ENCODE measurements at regions not wholly inside any gene's neighbourhood (a gene's known extent, or its start where the extent isn't known, plus 50 kb on each side); places are given as distances from the start of the nearest gene placed in this dataset.
A peak's percentile ranks its signal among the peaks of the same experiment; 100 is the strongest.

DNA sequence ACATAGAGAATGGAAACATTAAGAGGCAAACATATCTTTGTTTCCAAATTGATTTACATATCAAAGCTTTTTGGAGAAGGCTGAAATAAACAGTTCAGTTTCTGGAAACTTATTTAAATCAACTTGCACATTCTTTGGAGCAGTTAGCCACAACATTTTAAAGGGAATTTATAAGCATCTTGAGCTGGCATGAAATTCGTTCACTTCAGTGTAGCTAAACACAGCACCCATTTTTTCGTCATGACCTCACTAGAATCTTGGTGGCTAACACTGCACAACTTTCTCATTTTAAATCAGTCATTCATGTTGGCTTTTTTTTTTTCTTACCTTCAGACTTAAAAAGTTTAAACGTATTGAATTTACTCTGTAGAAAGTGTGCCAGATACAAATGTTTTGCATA, 1139.9 kb upstream of the FLRT2 start:
- H3K9me3 ChIP-seq (ENCODE audit: control insufficient read depth in 2 of 3, insufficient read depth in 1 of 3, low read length in 3 of 3) = no peaks in the 10 kb centered on the region
- DNase-seq (peak in 1 of 5 donors; percentile 2), FAIRE-seq (no peak)
- no peaks in the 10 kb centered on the region for H3K27me3 ChIP-seq (ENCODE audit: control insufficient read depth, insufficient read depth, low read length)
- no peaks in the 10 kb centered on the region for H3K4me1 ChIP-seq (ENCODE audit: control insufficient read depth in 2 of 3, insufficient read depth in 2 of 3, low read depth in 1 of 3, low read length in 3 of 3)
- no peak overlapping the region for H3K9ac ChIP-seq (ENCODE audit: low read length in 3 of 3)
- intact Hi-C loops (cut with DNase I) = no loop called here
- no peak overlapping the region for H3K4me3 ChIP-seq (ENCODE audit: low read length in 3 of 3)
- TF ChIP-seq, protein P1, sequence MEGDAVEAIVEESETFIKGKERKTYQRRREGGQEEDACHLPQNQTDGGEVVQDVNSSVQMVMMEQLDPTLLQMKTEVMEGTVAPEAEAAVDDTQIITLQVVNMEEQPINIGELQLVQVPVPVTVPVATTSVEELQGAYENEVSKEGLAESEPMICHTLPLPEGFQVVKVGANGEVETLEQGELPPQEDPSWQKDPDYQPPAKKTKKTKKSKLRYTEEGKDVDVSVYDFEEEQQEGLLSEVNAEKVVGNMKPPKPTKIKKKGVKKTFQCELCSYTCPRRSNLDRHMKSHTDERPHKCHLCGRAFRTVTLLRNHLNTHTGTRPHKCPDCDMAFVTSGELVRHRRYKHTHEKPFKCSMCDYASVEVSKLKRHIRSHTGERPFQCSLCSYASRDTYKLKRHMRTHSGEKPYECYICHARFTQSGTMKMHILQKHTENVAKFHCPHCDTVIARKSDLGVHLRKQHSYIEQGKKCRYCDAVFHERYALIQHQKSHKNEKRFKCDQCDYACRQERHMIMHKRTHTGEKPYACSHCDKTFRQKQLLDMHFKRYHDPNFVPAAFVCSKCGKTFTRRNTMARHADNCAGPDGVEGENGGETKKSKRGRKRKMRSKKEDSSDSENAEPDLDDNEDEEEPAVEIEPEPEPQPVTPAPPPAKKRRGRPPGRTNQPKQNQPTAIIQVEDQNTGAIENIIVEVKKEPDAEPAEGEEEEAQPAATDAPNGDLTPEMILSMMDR (IDR thresholded peaks at IDR 0.05; ENCODE audit: borderline replicate concordance, extremely low read depth, insufficient read depth) = no peak
- H3K27ac ChIP-seq (ENCODE audit: low read depth in 2 of 2, low read length in 2 of 2) = no peak overlapping the region
- no peaks in the 10 kb centered on the region for H3K36me3 ChIP-seq (ENCODE audit: control insufficient read depth in 2 of 3, insufficient read depth in 3 of 3, low read length in 3 of 3)

DNA sequence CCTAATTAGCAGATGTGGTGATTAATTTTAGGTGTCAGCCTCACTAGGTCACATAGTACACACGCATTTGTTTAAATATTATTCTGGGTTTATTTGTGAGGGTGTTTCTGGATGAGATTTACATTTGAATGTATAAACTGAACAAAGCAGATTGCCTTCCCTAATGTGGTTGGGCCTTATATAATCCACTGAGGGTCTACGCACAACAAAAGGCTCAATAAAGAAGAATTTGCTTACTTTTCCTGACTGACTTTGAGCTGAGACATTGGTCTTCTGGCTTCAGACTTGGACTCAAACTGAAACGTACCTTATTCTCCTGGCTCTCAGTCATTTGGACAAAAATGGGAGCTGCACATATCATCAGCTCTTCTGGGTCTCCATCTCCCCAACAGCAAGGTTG, 1132.3 kb upstream of the FLRT2 start:
- FAIRE-seq = no peak
- H3K27ac ChIP-seq (ENCODE audit: low read depth in 2 of 2, low read length in 2 of 2) = no peak overlapping the region
- no peaks in the 10 kb centered on the region for H3K36me3 ChIP-seq (ENCODE audit: control insufficient read depth in 2 of 3, insufficient read depth in 3 of 3, low read length in 3 of 3)
- intact Hi-C loops (cut with DNase I) = no loop called here
- H3K27me3 ChIP-seq (ENCODE audit: control insufficient read depth, insufficient read depth, low read length) = no peaks in the 10 kb centered on the region
- TF ChIP-seq, protein P1 (IDR thresholded peaks at IDR 0.05; ENCODE audit: borderline replicate concordance, extremely low read depth, insufficient read depth) = no peak
- H3K4me1 ChIP-seq (ENCODE audit: control insufficient read depth in 2 of 3, insufficient read depth in 2 of 3, low read depth in 1 of 3, low read length in 3 of 3) = no peaks in the 10 kb centered on the region
- no peak overlapping the region for H3K9ac ChIP-seq (ENCODE audit: low read length in 3 of 3)
- H3K9me3 ChIP-seq (ENCODE audit: control insufficient read depth in 2 of 3, insufficient read depth in 1 of 3, low read length in 3 of 3) = no peaks in the 10 kb centered on the region
- no peak overlapping the region for H3K4me3 ChIP-seq (ENCODE audit: low read length in 3 of 3)
- DNase-seq = no peak

DNA sequence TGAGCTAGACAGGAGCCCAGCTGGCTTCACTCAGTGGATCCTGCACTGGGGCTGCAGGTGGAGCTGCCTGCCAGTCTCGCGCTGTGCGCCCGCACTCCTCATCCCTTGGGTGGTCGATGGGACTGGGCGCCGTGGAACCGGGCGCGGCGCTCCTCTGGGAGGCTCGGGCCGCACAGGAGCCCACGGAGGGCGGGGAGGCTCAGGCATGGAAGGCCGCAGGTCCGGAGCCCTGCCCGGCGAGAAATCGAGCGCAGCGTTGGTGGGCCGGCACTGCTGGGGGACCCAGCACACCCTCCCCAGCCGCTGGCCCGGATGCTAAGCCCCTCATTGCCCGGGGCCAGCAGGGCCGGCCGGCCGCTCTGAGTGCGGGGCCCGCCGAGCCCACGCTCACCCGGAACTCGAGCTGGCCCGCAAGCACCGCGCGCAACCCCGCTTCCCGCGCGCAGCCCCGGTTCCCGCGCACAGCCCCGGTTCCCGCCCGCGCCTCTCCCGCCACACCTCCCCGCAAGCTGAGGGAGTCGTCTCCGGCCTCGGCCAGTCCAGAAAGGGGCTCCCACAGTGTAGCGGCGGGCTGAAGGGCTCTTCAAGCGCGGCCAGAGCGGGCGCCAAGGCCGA, 1130.5 kb upstream of the FLRT2 start:
- Histone ChIP-seq H3K27ac (ENCODE audit: low read depth in 2 of 2, low read length in 2 of 2) (no peak overlapping the region), H3K36me3 (ENCODE audit: control insufficient read depth in 2 of 3, insufficient read depth in 3 of 3, low read length in 3 of 3) (no peaks in the 10 kb centered on the region), H3K9ac (ENCODE audit: low read length in 3 of 3) (no peak overlapping the region), H3K4me3 (ENCODE audit: low read length in 3 of 3) (no peak overlapping the region), H3K27me3 (ENCODE audit: control insufficient read depth, insufficient read depth, low read length) (no peaks in the 10 kb centered on the region), H3K4me1 (ENCODE audit: control insufficient read depth in 2 of 3, insufficient read depth in 2 of 3, low read depth in 1 of 3, low read length in 3 of 3) (peaks cover 0 to 5% (median 2%) of the 10 kb centered on the region in 3 donors), H3K9me3 (ENCODE audit: control insufficient read depth in 2 of 3, insufficient read depth in 1 of 3, low read length in 3 of 3) (no peaks in the 10 kb centered on the region)
- TF ChIP-seq, protein P1 (IDR thresholded peaks at IDR 0.05; ENCODE audit: borderline replicate concordance, extremely low read depth, insufficient read depth) = no peak
- DNase-seq (peak in 1 of 5 donors; percentile 41), FAIRE-seq (no peak)
- intact Hi-C loops (cut with DNase I) = no loop called here

- peaks cover 0 to 6% (median 2%) of the 10 kb centered on the region in 3 donors for H3K4me1 ChIP-seq (ENCODE audit: control insufficient read depth in 2 of 3, insufficient read depth in 2 of 3, low read depth in 1 of 3, low read length in 3 of 3)
- no peaks in the 10 kb centered on the region for H3K9me3 ChIP-seq (ENCODE audit: control insufficient read depth in 2 of 3, insufficient read depth in 1 of 3, low read length in 3 of 3)
- intact Hi-C loops (cut with DNase I) = no loop called here
- H3K4me3 ChIP-seq (ENCODE audit: low read length in 3 of 3) = no peak overlapping the region
- no peak overlapping the region for H3K9ac ChIP-seq (ENCODE audit: low read length in 3 of 3)
- H3K27ac ChIP-seq (ENCODE audit: low read depth in 2 of 2, low read length in 2 of 2) = no peak overlapping the region
- no peaks in the 10 kb centered on the region for H3K27me3 ChIP-seq (ENCODE audit: control insufficient read depth, insufficient read depth, low read length)
- FAIRE-seq (no peak), DNase-seq (no peak)
- H3K36me3 ChIP-seq (ENCODE audit: control insufficient read depth in 2 of 3, insufficient read depth in 3 of 3, low read length in 3 of 3) = no peaks in the 10 kb centered on the region
- TF ChIP-seq, protein P1 (IDR thresholded peaks at IDR 0.05; ENCODE audit: borderline replicate concordance, extremely low read depth, insufficient read depth) = no peak
Measured at GRCh38 chr14:84401631-84402030, 1128.3 kb upstream of the FLRT2 start.

All from kidney (tissue), 13 donors.